ENCODE measurements at regions not wholly inside any gene's neighbourhood (a gene's known extent, or its start where the extent isn't known, plus 50 kb on each side); places are given as distances from the start of the nearest gene placed in this dataset.
"Not testable (repeated sequence)": the region's sequence is repeated elsewhere in the genome, so short reads cannot be mapped to it uniquely, and the experiment has no call there.

- not testable (repeated sequence) for DNase-seq (ENCODE audit: low spot score)
These were observed 129.6 kb downstream of the TNFRSF13B start for GRCh38 chr17:16842346-16842745.

DNA sequence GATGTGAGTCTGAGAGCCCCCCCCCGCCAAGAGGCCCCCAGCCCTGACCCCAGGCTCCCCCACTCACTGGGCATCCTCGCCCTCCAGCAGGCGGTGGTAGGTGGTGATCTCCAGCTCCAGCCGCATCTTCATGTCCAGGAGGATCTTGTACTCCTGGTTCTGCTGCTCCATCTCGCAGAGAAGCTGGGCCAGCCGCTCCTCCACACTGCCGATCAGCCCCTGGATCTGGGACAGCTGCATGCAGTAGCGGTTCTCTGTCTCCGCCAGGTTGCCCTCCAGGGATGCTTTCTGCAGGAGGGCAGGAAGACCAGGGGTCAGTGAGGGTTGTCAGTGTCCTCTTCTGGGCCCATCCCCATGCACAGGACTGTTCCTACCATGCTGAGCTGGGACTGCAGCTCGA lies 130.0 kb downstream of the TNFRSF13B start:
- not testable (repeated sequence) for DNase-seq (ENCODE audit: low spot score)

DNA sequence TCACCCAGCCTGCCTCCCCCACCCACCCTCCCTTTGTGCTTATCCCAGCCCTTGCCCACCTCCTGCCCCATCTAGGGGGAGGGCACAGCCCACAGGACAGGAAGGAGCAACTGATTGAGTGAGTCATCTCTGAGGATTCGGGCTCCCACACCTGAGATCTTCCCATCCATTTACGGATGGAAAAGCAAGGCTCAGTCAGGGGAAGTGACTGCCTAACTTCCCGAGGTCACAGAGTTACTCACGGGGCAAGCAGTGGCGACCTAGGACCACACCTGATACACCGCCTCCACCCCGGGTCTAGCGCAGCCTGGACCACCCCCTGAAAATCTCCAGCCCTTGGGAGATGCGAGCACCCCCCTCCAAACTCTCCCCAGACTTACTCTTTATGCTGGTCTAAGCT lies 131.7 kb downstream of the TNFRSF13B start:
- not testable (repeated sequence) for DNase-seq (ENCODE audit: low spot score)

DNA sequence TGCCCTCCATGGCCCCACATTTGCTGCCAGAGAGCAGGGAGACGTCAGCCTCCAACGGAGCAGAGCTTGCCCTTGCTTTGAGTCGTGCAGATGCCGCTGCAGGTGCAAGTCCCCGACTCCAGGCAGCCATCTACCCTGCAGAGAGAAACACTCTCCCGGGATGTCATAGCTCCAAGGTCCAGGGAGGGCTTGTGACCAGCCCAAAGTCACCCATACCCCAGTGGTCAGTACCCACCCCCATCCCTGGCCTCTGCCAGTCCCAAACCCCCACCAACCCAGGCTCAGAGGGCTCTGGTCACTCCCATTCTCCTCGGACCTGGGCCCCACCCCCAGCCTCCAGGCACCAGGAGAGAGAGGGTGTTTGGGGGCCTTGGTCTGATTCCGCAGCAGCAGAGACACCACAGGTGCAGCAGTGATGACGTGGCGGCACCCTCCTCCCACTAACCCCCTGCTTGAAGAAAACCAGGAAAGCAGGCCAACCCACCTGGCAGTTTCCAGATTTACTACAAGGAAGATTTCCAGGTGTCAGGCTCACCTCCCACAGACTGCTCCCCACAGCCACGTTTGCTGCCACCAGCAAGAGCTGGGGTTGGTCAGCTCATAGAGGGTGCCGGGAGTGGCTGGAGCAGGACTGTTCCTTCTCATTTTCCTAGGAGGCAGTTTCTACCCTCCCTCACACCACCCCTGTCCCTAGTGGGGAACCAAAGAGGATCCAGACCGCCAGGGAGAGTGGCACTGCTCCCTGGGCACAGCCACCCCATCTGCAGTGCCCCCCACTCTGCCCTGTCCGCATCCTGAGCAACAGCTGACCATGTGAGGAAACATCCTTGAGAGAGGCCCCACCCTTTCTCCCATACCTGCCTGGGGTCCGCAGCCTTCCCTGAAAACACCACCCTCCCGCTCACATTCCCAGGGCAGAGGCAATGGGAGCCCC lies 132.4 kb downstream of the TNFRSF13B start:
- DNase-seq (ENCODE audit: low spot score): not testable (repeated sequence)

GRCh38 chr17:16838795-16839194 lies 133.1 kb downstream of the TNFRSF13B start:
- DNase-seq (ENCODE audit: low spot score): not testable (repeated sequence)

- DNase-seq (ENCODE audit: low spot score): not testable (repeated sequence)
These were observed 133.6 kb downstream of the TNFRSF13B start for GRCh38 chr17:16838287-16838686.

- not testable (repeated sequence) for DNase-seq (ENCODE audit: low spot score)
These were observed 134.3 kb downstream of the TNFRSF13B start for GRCh38 chr17:16837468-16838266.

- DNase-seq (ENCODE audit: low spot score): not testable (repeated sequence)
These were observed 135.5 kb downstream of the TNFRSF13B start for GRCh38 chr17:16836315-16836915.

DNA sequence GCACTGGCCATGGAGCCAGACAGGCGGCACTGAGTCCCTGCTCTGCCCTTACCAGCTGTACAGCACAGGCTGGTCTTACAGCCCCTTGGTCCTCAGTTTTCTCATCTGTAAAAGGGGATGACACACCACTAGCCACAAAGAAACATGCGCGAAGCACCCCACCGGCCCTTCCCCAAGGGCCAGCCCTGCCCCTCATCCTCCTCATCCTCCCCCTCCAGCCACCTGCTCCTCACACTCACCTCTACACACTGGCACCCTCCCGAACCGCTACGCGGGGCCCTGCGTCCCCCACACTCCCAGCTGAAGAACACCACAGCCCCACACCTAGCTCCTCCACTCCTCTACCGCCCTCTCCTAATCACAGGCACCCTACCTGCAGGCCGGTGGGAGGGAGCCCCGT lies 138.4 kb downstream of the TNFRSF13B start:
- not testable (repeated sequence) for DNase-seq (ENCODE audit: low spot score)

DNA sequence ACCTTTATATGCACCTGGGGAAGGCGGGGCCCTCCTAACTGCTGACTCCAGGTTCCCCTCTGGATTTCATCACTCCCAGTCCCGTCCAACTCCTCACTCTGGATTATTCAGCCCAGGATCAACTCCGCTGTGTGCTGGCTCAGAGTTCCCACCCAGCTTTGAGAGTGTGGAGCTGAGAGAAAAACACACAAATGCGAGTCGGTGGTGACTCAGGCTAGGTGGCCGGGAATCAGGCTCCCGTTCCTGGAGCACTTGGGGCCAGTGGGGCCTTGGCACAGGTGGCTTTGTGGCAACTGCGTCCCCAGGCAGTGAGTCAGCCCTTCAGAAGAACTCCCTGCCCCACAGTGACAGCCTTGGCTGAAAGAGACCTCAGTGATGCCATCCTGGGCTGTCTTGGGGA lies 139.1 kb downstream of the TNFRSF13B start:
- not testable (repeated sequence) for DNase-seq (ENCODE audit: low spot score)

DNA sequence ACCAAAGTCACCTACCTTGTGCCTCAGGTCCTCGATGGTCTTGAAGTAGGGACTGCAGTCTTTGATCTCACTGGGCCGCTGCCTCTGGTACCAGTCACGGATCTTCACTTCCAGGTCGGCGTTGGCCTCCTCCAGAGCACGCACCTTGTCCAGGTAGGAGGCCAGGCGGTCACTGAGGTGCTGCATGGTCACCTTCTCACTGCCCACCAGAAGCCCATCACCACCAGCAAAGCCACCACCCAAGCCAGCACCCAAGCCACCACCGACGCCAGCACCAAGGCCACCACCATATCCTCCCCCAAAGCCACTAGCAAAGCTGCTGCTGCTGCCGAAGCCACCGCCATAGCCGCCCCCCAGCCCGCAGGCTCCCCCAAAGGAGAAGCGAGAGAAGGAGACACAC lies 139.7 kb downstream of the TNFRSF13B start:
- not testable (repeated sequence) for DNase-seq (ENCODE audit: low spot score)

- not testable (repeated sequence) for DNase-seq (ENCODE audit: low spot score)
These were observed 140.7 kb downstream of the CCDC144A start for GRCh38 chr17:16830770-16831169.

- not testable (repeated sequence) for DNase-seq (ENCODE audit: low spot score)
These were observed 140.2 kb downstream of the CCDC144A start for GRCh38 chr17:16830219-16830618.
